ENCODE measurements at regions not wholly inside any gene's neighbourhood (a gene's known extent, or its start where the extent isn't known, plus 50 kb on each side); places are given as distances from the start of the nearest gene placed in this dataset. TPM values are rescaled to one million over a fixed set of nuclear protein-coding genes. Genes with fewer than 3 reads are reported as not detected.

DNA sequence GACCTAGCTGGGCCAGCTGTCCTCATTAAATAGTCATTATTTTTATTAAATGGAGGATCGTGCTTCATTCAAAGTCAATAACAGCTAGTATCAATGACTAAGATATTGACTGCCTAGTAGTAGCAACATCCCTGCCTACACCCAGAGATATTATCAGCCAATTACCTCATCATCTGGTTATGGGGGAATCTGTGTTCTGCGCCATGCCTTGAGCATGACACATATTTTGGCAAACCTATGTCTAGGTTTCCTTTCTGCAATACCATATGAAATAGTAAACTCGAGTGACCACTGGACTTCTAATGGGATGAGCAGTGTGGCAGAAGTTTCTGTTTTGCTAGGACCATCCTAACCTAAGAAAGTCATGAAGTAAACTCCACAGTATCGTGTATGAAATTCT, 50.0 kb upstream of the AADAT start:
- no peaks in the 10 kb centered on the region for H3K36me3 ChIP-seq (ENCODE audit: control insufficient read depth in 1 of 2, insufficient read depth in 2 of 2, low read length in 2 of 2)
- H3K4me2 ChIP-seq (ENCODE audit: low read length), result no peak overlapping the region
- no peaks in the 10 kb centered on the region for H3K9me3 ChIP-seq (ENCODE audit: control insufficient read depth in 1 of 2, insufficient read depth in 1 of 2, low read depth in 1 of 2, low read length in 2 of 2)
- DNase-seq (ENCODE audit: low read depth, low spot score) (no peak), ATAC-seq (no peak)
- ChIA-PET RAD21 (ENCODE audit: low non-redundant PET in 1 of 2, low total read pairs in 2 of 2, uncharacterized antibody in 2 of 2, unreplicated experiment in 2 of 2) (no interaction called here), POLR2A (no interaction called here), CTCF (no interaction called here)
- H3K9me2 ChIP-seq (ENCODE audit: insufficient read depth), result no peaks in the 10 kb centered on the region
- no peak overlapping the region for H3K9ac ChIP-seq (ENCODE audit: low read length)
- intact Hi-C loops (cut with micrococcal nuclease), result loop anchor here (2.0 to 10.0 kb wide), 2 partner anchors 239 to 715 kb away; no protein-coding TSS in a partner anchor
- no peaks in the 10 kb centered on the region for H3K79me2 ChIP-seq (ENCODE audit: insufficient read depth, low read length)
- H4K20me1 ChIP-seq (ENCODE audit: insufficient read depth), result no peaks in the 10 kb centered on the region
- TF ChIP-seq JUND (IDR thresholded peaks at IDR 0.05) (no peak), POLR2A (IDR thresholded peaks at IDR 0.05; ENCODE audit: borderline replicate concordance, extremely low read depth, insufficient read depth, insufficient read length) (no peak), EGR1 (IDR thresholded peaks at IDR 0.05; ENCODE audit: low read depth) (no peak), EZH2 (IDR thresholded peaks at IDR 0.05) (no peak), ZFX (IDR thresholded peaks at IDR 0.05) (no peak)
- TF ChIP-seq, protein P1, sequence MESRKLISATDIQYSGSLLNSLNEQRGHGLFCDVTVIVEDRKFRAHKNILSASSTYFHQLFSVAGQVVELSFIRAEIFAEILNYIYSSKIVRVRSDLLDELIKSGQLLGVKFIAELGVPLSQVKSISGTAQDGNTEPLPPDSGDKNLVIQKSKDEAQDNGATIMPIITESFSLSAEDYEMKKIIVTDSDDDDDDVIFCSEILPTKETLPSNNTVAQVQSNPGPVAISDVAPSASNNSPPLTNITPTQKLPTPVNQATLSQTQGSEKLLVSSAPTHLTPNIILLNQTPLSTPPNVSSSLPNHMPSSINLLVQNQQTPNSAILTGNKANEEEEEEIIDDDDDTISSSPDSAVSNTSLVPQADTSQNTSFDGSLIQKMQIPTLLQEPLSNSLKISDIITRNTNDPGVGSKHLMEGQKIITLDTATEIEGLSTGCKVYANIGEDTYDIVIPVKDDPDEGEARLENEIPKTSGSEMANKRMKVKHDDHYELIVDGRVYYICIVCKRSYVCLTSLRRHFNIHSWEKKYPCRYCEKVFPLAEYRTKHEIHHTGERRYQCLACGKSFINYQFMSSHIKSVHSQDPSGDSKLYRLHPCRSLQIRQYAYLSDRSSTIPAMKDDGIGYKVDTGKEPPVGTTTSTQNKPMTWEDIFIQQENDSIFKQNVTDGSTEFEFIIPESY (IDR thresholded peaks at IDR 0.05; ENCODE audit: extremely low read depth, insufficient replicate concordance, low read length), result no peak
- TF ChIP-seq, protein P2, sequence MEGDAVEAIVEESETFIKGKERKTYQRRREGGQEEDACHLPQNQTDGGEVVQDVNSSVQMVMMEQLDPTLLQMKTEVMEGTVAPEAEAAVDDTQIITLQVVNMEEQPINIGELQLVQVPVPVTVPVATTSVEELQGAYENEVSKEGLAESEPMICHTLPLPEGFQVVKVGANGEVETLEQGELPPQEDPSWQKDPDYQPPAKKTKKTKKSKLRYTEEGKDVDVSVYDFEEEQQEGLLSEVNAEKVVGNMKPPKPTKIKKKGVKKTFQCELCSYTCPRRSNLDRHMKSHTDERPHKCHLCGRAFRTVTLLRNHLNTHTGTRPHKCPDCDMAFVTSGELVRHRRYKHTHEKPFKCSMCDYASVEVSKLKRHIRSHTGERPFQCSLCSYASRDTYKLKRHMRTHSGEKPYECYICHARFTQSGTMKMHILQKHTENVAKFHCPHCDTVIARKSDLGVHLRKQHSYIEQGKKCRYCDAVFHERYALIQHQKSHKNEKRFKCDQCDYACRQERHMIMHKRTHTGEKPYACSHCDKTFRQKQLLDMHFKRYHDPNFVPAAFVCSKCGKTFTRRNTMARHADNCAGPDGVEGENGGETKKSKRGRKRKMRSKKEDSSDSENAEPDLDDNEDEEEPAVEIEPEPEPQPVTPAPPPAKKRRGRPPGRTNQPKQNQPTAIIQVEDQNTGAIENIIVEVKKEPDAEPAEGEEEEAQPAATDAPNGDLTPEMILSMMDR (IDR thresholded peaks at IDR 0.05 in 2 of 3, conservative IDR thresholded peaks at IDR 0.05 in 1 of 3; ENCODE audit: borderline replicate concordance in 1 of 3, insufficient read depth in 1 of 3, low read depth in 2 of 3, low read length in 2 of 3), result no peak
- TF ChIP-seq, protein P3, sequence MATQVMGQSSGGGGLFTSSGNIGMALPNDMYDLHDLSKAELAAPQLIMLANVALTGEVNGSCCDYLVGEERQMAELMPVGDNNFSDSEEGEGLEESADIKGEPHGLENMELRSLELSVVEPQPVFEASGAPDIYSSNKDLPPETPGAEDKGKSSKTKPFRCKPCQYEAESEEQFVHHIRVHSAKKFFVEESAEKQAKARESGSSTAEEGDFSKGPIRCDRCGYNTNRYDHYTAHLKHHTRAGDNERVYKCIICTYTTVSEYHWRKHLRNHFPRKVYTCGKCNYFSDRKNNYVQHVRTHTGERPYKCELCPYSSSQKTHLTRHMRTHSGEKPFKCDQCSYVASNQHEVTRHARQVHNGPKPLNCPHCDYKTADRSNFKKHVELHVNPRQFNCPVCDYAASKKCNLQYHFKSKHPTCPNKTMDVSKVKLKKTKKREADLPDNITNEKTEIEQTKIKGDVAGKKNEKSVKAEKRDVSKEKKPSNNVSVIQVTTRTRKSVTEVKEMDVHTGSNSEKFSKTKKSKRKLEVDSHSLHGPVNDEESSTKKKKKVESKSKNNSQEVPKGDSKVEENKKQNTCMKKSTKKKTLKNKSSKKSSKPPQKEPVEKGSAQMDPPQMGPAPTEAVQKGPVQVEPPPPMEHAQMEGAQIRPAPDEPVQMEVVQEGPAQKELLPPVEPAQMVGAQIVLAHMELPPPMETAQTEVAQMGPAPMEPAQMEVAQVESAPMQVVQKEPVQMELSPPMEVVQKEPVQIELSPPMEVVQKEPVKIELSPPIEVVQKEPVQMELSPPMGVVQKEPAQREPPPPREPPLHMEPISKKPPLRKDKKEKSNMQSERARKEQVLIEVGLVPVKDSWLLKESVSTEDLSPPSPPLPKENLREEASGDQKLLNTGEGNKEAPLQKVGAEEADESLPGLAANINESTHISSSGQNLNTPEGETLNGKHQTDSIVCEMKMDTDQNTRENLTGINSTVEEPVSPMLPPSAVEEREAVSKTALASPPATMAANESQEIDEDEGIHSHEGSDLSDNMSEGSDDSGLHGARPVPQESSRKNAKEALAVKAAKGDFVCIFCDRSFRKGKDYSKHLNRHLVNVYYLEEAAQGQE (IDR thresholded peaks at IDR 0.05; ENCODE audit: low read depth), result no peak
- TF ChIP-seq, protein P4, sequence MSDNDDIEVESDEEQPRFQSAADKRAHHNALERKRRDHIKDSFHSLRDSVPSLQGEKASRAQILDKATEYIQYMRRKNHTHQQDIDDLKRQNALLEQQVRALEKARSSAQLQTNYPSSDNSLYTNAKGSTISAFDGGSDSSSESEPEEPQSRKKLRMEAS (IDR thresholded peaks at IDR 0.05), result no peak
- no peak overlapping the region for H3K27ac ChIP-seq (ENCODE audit: low read depth, low read length)
- H3K4me1 ChIP-seq (ENCODE audit: control insufficient read depth in 1 of 2, insufficient read depth in 2 of 2, low read length in 2 of 2), result no peaks in the 10 kb centered on the region
- no peak overlapping the region for H2AFZ ChIP-seq (ENCODE audit: low read depth, low read length, poor library complexity, severe bottlenecking)
- H3K4me3 ChIP-seq (replicated peaks in 1 of 2; ENCODE audit: low read depth in 1 of 2, low read length in 2 of 2), result no peak overlapping the region
- no TSS peak for BruUV-seq (replicated peaks)
- H3K27me3 ChIP-seq (ENCODE audit: insufficient read depth, low read length), result no peaks in the 10 kb centered on the region

Small RNA genes in the stretch of these regions (microRNA-seq; reads per million reads assigned to microRNA genes)
- gene MIR6082 (ENCODE audit: borderline number of aligned reads), result not detected
